HG03280 (cell line): ENCODE measurements at regions not wholly inside any gene's neighbourhood (a gene's known extent, or its start where the extent isn't known, plus 50 kb on each side); places are given as distances from the start of the nearest gene placed in this dataset.

Experiments used
- ATAC-seq: cut with Tn5 transposase; IDR thresholded peaks from one replicate; pipeline ENCODE4 v1.9.1; 2021; ENCODE audit warnings: mild to moderate bottlenecking, moderate library complexity; ENCODE audit not compliant: unreplicated experiment

- ATAC-seq: no peak
These were observed 105.1 kb upstream of the RPL38 start for GRCh38 chr17:74098136-74099024.

GRCh38 chr17:74099442-74100340 is 103.8 kb upstream of the RPL38 start:
- ATAC-seq: no peak

- no peak for ATAC-seq
These were observed 98.6 kb upstream of the RPL38 start for GRCh38 chr17:74104921-74105320.

- ATAC-seq: no peak
These were observed 96.4 kb upstream of the RPL38 start for GRCh38 chr17:74107107-74107506.

- ATAC-seq: no peak
These were observed 95.3 kb upstream of the RPL38 start for GRCh38 chr17:74108126-74108705.

GRCh38 chr17:74110467-74110866 is 93.0 kb upstream of the RPL38 start:
- ATAC-seq: no peak

GRCh38 chr17:74113326-74113725 is 90.2 kb upstream of the RPL38 start:
- ATAC-seq: no peak

GRCh38 chr17:74113952-74114351 is 89.5 kb upstream of the RPL38 start:
- ATAC-seq: no peak

- ATAC-seq: no peak
These were observed 88.5 kb upstream of the RPL38 start for GRCh38 chr17:74114881-74115470.

GRCh38 chr17:74115586-74115985 is 87.9 kb upstream of the RPL38 start:
- ATAC-seq: no peak

- no peak for ATAC-seq
These were observed 87.3 kb upstream of the RPL38 start for GRCh38 chr17:74116087-74116717.

GRCh38 chr17:74117087-74117698 is 86.3 kb upstream of the RPL38 start:
- ATAC-seq: no peak

GRCh38 chr17:74117999-74118421 is 85.5 kb upstream of the RPL38 start:
- ATAC-seq: no peak

- no peak for ATAC-seq
These were observed 85.0 kb upstream of the RPL38 start for GRCh38 chr17:74118504-74118903.

- no peak for ATAC-seq
These were observed 84.4 kb upstream of the RPL38 start for GRCh38 chr17:74119049-74119580.

GRCh38 chr17:74119965-74120364 is 83.5 kb upstream of the RPL38 start:
- no peak for ATAC-seq

GRCh38 chr17:74123350-74123749 is 80.1 kb upstream of the RPL38 start:
- ATAC-seq: no peak

GRCh38 chr17:74123866-74124444 is 79.5 kb upstream of the RPL38 start:
- no peak for ATAC-seq

- no peak for ATAC-seq
These were observed 78.3 kb upstream of the RPL38 start for GRCh38 chr17:74125156-74125555.
